ENCODE measurements at regions not wholly inside any gene's neighbourhood (a gene's known extent, or its start where the extent isn't known, plus 50 kb on each side); places are given as distances from the start of the nearest gene placed in this dataset.

GRCh38 chr5:124570285-124571035 lies 176.0 kb downstream of the ZNF608 start:
- Histone ChIP-seq H3K4me1 (ENCODE audit: control insufficient read depth, extremely low read depth, insufficient read depth, low read length) (no peaks in the 10 kb centered on the region), H3K27me3 (ENCODE audit: control insufficient read depth in 2 of 2, insufficient read depth in 2 of 2, low read length in 2 of 2) (no peaks in the 10 kb centered on the region), H3K27ac (ENCODE audit: insufficient read depth, low read depth, low read length) (no peak overlapping the region), H3K9me3 (replicated peaks; ENCODE audit: control insufficient read depth, insufficient read depth, low read length) (no peaks in the 10 kb centered on the region), H3K4me2 (ENCODE audit: insufficient read depth, low read length) (no peak overlapping the region), H3K4me3 (replicated peaks in 1 of 3; ENCODE audit: insufficient read depth in 1 of 3, low read depth in 1 of 3, low read length in 3 of 3) (no peak overlapping the region), H3K9me1 (replicated peaks; ENCODE audit: control insufficient read depth, extremely low read depth, insufficient read depth, low read length) (no peaks in the 10 kb centered on the region), H3K36me3 (ENCODE audit: control insufficient read depth in 2 of 2, extremely low read depth in 1 of 2, insufficient read depth in 2 of 2, low read length in 2 of 2) (no peaks in the 10 kb centered on the region), H3K79me2 (ENCODE audit: control insufficient read depth, insufficient read depth, low read length) (no peaks in the 10 kb centered on the region), H3K9ac (replicated peaks; ENCODE audit: extremely low read depth, insufficient read depth, low read length) (no peak overlapping the region), H4K20me1 (replicated peaks; ENCODE audit: control insufficient read depth, extremely low read depth, insufficient read depth, low read length) (no peaks in the 10 kb centered on the region), H2AFZ (ENCODE audit: low read depth, low read length) (no peak overlapping the region)
- TF ChIP-seq CTCF (IDR thresholded peaks at IDR 0.05; ENCODE audit: extremely low read depth in 1 of 2, insufficient read depth in 1 of 2, low read depth in 1 of 2, low read length in 2 of 2) (no peak), GATA2 (IDR thresholded peaks at IDR 0.05; ENCODE audit: insufficient read depth, insufficient read length, low read depth, low read length) (no peak), POLR2AphosphoS5 (IDR thresholded peaks at IDR 0.05; ENCODE audit: insufficient read depth, low read depth, low read length) (no peak), EZH2 (IDR thresholded peaks at IDR 0.05; ENCODE audit: borderline replicate concordance, low read depth, low read length, severe bottlenecking) (no peak), FOS (IDR thresholded peaks at IDR 0.05; ENCODE audit: borderline replicate concordance, insufficient read depth, low read length) (no peak), JUN (IDR thresholded peaks at IDR 0.05; ENCODE audit: borderline replicate concordance, insufficient read depth, insufficient read length, low read depth) (no peak), MYC (IDR thresholded peaks at IDR 0.05; ENCODE audit: low read depth, low read length) (no peak), POLR2A (IDR thresholded peaks at IDR 0.05; ENCODE audit: low read depth, low read length) (no peak), MAX (IDR thresholded peaks at IDR 0.05; ENCODE audit: insufficient read depth, insufficient read length) (no peak)
- ChIA-PET POLR2A (no interaction called here), CTCF (interaction anchor here (1.1 kb wide), 1 partner anchor 9 kb away, joined by 4 read pairs; no protein-coding TSS in a partner anchor)
- no peak for DNase-seq (ENCODE audit: low read depth, low spot score)
- dilution Hi-C loops (cut with MboI; ENCODE audit: extremely low pct_ligation_motif_present, low sequenced_read_pairs) = no loop called here
- BruUV-seq (replicated peaks) = no TSS peak
- no peak for FAIRE-seq
- intact Hi-C loops (cut with micrococcal nuclease) = no loop called here

Data from endothelial cell of umbilical vein (primary cell).